Activated effector memory CD4-positive, alpha-beta T cell treated with Interleukin-2 at 50 U/mL for 16 hours (primary cell): ENCODE measurements at regions not wholly inside any gene's neighbourhood (a gene's known extent, or its start where the extent isn't known, plus 50 kb on each side); places are given as distances from the start of the nearest gene placed in this dataset.

ENCODE experiments used
- DNase-seq: peaks from one replicate; pipeline ENCODE4 v3.0.0-alpha.2; 2020

DNA sequence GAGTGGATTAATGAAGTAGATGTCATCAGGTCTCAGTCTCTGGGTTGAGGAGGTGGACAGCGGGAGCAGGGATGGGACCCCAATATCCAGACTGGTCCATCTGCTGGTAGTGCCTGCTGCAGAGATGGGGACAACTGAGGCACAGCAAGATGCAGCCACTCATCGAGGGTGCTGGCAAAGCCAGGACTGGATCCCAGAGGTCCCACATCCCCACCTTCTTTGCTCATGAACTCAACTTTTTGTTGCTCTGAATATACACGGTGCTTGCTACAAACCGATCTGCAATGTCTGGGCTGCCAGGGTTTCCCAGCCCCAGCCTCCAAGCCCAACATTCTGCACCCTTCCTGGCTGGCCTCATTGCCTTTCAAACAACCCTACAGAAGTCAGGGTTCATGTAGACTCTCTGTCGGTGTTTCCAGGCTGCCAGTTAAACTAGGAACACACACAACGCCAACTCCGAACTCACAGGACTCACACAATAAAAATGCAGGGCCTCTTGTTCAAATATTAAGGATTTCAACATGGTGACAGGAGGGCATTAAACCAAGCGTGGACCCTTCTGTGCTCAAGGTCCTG is 168.2 kb downstream of the MN1 start:
- no peak for DNase-seq

DNA sequence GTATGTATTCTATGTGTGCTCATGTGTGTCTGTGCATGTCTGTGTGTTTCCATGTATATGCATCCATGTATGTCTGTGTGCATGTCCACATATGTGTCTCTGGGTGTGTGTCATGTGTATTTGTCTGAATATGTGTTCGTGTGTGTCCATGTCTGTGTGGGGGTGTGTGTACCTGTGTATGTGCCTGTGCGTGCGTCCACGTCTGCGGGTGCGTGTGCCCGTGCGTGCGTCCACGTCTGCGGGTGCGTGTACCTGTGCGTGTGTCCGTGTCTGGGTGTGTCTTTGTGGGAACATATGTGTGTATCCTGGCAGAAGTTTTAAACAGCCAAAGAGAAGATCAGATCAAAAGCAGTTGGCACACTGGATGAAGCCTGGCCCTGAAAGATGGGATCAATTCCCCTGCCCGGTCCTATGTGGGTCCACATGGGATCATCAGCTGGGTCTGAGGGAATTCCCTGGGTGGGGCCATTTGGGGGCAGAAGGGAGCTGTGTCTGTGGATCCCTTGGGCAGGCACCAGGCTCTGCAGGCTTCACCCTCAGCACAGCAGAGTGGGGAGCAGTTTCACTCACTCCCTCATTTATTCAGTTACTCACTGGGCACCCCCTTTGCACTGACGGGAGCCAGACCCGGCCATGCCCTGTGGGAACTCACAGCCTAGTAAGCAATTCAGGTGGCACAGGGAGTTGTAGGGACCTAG is 167.4 kb downstream of the MN1 start:
- no peak for DNase-seq

DNA sequence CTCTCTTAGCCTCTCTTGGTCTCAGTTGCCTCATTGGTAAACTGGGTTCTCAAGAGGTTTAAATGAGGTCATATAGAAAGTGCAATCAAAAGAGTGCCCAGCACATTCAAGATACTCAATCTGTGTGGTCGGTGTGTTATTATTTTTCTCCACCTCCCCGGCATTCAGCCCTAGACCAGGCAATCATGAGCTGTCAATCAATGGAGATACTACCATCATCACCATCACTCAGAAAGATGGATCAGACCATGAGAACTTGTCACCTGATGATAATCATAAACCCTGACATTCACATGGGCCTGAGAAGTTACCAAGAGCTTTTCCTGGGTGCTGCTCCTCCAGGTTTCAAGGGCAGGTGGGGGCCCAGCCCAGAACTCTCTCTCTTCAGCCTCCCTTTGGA is 166.1 kb downstream of the MN1 start:
- DNase-seq: no peak

DNA sequence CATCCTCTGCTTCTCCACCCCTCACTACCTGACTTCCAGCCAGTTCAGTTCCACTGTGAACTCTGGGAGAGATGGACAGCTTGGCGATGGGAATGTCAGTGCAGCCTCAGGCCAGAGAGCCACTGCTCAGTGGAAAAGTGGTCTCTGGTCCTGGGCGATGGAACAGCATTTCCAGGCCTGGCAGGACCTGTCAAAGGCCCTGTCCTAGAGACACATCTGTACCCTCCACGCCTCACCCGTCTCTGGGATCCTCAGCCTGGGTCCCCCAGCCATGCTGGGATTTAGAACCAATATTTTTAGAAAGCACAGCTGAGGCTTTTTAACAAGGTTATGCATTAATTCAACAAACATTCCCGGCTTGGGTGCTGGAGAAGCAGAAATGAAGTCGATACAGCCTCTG is 165.7 kb downstream of the MN1 start:
- DNase-seq: no peak

DNA sequence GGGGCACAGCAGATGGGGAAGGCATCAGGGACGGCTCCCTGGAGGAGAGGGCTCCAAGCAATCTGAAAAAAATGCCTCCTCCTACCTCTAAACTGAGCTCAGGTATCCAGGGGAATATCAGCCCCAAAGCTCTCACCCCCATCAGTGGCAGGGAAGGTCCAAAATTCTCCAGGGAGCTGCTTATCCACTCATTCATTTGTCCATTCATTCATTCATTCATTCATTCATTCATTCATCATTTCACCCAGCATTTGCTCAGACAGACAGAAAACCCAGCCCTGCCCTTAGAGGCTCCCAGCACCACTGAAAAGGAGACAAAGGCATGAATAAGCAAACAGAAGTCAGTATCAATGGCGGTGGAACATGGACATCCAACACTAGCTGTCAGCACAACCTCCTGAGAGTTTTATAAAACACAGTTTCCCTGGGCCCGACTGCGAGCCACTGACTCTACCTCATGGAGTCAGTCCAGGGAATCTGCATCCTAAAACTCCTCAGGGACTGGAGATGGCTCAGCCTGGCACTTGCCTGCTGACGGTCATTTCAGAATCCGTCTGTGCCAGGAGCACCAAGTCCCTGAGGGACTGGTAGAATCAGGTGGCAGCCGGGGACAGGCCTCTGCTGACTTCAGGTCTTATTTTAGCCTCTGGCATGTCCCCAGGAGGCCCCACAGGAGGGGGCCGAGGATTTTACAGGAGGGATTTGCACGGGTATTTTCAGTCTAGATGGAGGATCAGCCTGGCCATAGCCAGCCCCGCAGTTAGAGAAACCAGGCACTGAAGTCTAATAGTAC is 164.6 kb downstream of the MN1 start:
- no peak for DNase-seq

DNA sequence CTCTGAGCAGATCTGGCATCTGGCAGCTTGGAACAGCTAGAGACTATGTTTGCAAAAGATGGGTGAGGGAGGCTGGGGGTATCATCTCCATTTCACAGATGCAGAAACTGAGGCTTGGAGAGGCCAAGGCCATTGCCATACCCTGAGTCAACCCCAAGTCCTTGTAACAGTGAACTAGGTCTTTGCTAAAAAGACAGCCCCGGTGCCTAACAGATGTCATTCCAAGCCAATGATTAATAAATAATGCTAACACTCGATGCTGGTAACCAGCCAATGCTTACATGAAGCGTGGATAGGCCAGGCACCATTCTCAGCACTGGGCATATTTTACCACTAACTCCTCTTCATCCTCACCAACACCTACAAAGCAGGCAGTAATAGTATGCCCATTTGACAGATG is 164.0 kb downstream of the MN1 start:
- DNase-seq: no peak

DNA sequence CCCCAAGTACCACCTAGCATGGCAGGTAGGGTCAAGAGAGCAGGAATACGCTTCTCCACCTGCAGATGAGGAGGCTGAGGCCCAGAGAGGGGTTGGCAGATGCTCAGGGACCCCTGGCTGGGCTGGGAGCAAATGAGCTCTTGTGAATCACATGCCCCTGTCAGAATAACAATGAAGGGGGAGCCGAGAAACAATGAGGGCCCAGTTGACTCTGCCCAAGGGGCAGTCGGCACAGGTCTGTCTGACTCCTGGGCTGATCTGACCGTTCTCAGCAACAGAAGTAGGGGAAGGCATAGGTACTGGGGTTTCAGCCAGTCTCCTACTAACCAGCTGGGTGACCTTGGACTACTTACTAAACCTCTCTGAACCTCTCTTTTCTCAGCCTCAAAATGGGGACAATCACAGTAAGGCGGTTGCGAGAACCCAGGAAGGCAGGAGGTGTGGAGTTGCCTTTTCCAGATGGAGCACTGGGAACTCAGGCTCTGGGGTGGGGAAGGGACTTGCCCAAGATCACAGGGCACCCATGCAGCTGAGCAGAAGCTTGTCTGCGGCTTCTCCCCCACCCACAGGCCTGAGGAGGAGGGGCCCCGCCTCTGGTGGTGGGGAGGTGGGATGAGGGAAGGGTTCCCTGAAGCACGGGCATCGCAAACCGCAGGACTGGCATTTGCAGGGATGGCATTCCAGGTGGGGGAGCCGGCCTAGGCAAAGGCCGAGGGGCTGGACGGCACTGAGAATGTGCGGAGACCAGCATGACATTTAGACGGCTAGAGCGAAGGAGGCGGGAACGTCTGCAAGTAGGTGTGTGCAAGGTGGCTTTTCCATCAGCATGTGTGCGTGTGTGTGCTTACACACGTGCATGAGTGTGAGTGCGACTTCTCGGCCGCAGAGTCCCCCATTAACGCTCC is 163.0 kb downstream of the MN1 start:
- DNase-seq: no peak

DNA sequence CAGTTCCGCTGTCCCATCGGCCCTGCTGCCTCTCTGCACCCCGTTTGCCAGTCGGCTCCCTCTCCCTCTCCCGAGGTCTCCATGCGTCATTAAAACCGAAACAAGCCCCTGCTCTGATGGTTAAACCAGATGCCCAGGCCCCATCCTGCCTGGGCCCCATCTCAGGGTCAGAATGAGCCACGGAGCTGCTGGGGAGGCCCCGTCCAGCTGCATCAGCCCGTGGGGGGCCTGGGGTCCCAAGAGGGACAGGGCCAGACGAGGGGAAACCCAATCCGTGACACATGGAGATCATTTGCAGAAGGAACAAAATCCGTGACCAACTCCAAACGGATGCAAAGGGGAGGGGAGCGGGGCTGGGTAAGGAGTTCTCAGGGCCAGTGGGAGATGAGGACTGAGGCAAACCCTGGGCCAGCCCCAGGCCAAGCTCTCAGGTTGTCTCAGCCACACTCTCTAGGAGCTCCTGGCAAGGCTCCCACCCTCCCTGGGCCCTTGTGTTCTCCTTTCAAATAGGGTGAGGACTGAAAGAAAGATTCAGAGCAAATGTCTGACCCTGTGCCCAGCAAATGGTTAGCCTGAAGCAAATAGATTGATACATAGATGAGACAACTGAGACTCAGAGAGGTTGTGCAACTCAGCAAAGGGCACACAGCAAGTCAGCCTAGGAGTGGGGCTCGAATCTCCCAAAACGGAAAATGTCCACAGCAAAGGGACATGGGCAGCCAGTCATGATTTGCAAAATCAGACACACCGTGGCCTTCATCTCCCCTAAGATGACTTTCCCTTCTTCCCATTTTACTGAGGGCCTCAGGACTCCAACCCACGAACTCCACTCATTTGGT is 162.1 kb downstream of the MN1 start:
- no peak for DNase-seq

DNA sequence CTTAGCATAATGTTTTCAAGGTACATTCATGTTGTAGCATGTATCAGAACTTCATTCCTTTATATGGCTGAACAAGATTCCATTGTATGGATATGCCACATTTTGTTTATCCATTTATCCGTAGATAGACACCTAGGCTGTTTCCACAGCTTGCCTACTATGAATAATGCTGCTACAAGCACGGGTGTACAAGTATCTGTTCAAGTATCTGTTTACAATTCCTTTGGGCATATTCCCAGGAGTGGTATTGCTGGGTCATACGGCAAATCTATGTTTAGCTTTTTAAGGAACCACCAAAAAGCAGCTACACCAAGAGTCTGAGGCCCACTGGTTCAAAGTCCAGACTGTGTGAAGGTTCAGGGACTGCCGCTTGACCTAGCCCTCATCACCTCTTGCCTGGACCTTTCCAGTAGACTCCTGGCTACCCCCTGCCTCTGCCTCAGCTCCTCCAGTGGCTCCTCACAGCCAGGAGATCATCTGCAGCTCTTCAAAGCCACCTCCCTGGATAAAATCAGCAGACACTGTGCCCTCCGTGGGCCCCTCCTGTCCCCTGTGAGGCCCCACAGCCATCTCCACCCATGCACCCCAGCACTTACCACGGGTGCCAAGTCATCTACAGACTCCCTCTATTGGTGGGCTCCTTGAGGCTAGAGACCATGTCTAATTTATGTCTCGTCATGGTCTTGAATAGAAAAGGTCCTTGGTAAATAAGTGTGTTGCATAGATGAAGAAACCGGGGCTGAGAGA is 160.3 kb downstream of the MN1 start:
- DNase-seq: no peak

DNA sequence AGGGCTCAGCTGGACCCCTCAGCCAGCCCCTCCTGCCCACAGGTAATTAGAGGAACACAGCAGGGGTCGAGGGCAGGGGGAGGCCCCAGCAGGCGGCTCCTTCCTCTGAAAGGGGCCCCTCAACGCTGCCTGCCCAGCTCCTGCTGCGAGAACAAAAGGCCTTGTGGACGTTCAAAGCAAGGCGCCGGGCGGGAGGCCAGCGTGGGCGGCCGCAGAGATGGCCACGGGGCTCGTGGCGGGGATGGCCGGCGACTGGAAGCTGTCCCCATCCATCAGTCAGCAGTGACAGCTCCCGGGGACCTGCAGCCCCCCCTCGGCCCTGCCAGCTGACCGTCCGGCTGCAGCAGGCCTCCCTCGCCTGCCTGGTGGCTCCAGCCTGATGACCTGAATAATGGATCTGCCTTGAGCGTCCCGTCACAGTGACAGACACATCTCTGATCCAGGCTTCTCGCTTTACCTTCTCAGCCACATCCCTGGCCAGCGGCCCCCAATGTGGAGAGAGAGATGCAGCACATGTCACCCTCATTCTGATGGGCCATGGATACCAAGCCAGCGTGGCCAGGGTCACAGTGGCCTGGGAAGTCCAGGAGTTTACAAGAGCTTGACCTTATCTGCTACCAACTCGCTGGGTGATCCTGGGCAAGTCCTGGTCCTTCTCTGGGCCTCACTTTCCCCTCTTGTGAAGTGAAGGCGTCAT is 159.3 kb downstream of the MN1 start:
- DNase-seq: no peak

DNA sequence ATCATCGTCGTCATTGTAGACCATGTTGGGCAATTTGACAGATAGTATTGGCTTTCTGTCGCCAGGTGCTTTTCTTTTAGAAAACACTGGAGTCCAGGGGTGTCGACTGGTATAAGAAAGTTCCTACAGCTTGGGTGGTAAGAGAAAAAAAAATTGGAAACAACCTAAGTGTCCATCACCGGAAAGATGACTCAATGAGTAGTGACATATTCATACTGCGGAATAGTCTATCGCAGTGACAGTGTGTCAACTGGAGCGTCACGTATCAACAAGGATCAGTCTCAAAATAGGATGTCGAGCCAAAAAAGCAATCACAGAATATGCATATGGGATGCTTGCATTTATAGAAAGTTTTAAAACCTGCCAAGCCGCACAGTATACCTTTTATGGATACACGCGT is 157.6 kb downstream of the MN1 start:
- no peak for DNase-seq

DNA sequence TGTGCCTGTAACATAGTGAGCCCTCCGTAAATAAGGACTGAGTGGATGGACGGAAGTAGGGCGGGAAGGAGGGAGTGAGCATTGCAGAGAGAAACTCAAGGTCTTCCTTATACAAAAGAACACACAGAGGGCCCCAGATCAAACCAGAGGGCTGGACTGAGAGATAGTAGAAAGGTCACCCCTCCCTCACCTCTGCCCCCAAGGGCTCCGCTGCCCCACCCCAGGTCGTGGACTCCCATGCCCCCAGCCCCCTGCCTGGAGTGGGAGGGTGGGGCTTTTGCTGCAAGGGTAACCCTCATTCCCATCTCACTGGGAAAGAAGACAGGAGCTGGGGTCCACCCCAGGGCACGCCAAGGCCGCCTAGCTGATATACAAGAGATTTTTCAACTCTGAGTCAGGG is 157.0 kb downstream of the MN1 start:
- DNase-seq: no peak

DNA sequence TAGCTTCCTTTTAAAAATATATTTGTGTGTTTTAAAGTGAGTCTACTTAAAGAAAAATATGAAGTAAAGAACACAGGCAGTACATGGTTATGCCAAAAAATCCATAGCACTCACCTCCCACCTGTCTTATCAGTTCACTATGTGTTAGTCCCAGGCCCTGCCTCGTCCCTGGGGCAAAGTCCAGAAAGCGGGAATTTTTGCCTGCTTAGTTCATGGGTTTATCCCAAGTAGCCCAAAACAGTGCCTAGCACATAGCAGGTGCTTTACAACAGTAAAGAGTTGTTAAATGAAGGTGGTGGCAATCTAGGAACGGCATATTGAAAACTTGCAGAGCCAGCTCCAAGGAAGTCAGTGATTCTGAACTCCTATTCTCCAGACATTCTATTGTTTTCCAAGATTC is 154.0 kb downstream of the MN1 start:
- no peak for DNase-seq

DNA sequence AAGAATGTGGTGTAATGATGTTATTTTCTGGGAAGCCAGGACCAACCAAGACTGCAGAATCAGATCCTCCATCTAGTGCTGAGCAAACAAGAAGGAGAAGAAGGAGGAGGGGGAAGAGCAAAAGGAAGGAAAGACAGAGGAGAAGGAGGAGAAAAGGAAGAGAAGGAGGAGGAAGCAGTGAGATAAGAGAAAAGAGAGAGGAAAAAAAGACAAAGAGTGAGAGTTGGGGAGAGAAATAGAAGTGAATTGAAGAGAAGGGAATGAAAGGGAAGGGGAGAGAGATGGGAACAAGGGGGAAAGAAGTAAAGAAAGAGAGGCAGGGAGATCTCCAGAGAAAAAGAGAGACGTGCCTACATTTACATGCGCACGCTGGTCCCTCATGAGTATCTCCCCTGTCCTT is 153.5 kb downstream of the MN1 start:
- no peak for DNase-seq

DNA sequence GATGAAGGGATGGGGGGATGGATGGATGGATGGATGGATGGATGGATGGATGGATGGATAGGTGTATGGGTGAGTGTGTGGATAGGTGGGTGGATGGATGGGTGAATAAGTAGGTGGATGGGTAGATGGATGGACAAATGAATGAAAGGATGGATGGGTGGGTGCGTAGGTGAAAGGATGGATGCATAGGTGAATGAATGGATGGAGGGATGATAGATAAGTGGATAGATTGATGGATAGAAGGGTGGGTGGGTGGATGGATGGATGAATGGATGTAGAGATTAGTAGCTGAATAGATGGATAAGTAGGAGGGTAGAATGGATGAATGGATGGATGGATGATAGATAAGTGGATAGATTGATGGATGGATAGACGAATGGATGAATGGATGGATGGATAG is 152.7 kb downstream of the MN1 start:
- no peak for DNase-seq

DNA sequence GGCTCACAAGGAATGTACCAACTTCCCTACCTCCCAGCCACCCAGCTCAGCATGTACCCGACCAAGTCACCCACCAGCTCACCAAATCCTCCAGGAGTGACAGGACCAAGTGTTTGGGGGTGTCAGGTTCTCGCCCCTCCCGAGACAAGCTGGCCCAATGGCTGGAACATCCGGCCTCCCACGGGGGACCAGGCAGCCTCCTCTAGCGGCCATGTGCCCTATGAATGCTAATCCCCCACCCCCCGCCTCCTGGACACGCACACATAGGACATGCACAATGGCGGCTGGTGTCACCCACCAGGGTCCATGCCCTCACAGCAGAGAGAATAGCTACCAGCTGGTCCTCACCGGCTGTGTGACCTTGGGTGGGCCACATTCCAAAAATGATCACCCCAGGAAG is 151.0 kb downstream of the MN1 start:
- DNase-seq: no peak

DNA sequence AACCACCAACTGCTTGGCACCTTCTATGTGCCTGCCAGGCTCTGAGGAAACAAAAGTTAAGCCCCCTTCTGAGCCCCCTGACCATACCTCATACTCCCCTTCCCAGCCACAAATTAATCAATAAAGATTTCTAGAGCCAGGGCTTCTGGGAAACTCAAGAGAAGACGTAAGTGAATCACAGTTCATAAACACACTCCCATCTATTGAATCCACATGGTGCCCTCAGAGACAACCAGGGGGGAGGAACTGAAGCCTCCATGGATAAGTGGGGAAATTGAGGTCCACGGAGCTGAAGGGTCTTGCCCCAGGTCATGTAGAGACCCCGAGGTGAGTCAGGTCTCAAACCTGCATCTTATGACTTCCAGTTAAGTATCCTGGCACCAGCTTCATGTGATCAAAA is 150.6 kb downstream of the MN1 start:
- DNase-seq: no peak

DNA sequence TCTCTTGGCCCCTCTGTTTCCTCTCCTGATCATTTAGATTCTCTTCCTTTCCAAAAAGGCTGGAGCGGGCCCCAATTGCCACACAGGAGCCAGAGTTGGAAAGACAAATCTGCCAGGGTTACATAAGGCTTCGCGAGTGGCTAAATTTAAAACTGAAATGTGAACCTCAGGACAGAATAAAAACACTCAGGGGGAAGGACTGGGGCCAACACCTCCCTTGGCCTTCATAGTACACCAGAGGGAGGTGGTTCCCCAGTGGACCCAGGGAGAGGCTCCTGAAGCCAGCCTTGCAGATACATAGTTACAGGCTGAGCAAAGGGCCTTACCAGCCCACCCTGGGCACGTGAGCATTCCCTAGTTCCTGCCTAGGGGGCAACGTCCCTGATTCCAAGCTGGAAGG is 150.1 kb downstream of the MN1 start:
- no peak for DNase-seq

DNA sequence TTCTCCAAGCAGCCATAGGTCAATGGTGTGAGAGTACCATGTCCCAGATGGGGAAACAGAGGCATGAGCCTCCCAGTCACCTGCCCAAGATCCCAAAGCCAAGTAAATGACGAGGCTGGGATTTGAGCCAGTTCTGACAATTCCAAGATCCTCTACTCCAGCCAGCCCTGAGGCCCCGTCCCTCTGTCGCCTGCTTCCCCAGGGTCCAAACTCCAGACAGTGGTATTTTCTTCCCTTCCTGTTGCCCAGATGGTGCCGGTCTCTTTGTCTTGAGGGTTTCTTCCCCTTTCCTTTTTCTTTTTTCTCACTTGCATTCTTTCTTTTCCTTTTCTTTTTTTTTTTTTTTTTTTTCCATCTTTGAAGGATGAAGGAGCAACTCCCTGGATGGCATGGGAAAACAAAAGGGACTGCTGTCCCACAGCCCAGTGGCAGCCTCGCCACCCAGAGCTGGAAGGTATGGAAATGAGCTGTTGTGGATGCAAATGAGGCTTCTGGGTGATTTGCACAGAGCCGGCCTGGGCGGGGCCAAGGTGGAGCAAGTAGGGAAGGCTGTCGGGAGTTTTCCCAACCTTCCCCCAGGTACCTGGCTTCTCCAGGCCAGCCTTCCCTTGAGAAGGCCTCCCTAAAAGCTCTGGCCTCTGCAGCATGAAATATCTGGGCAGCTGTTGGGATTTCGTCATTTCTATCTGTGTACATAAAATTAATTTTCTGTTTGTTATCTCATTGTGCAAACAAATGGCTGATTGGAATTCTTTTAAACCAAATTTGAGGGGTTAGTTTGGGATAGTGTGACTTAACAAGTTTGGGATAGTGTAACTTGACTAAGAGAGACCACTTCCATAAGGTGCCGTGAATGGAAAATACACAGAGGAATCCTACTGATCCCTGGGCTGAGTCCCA is 146.8 kb downstream of the MN1 start:
- DNase-seq: no peak
